Lower leg skin (tissue), 4 donors: ENCODE measurements at regions not wholly inside any gene's neighbourhood (a gene's known extent, or its start where the extent isn't known, plus 50 kb on each side); places are given as distances from the start of the nearest gene placed in this dataset.

ENCODE experiments used
- DNase-seq, 2 donors: peaks; one replicate each; pipeline ENCODE4 v3.0.0-alpha.2; 2019; ENCODE audit warnings: low spot score in 2 of 2
- H3K4me3 ChIP-seq: fragments of 200-600 bp; sonication (generic); 2 replicates; pipeline ENCODE4 v1.5.1; 2017; ENCODE audit warnings: mild to moderate bottlenecking, low read depth; ENCODE audit not compliant: poor library complexity, severe bottlenecking
- CTCF ChIP-seq, 3 donors: fragments of 450-650 bp; IDR thresholded peaks; one replicate each; pipeline ENCODE4 v1.5.1; 2016; ENCODE audit warnings: antibody characterized with exemption in 3 of 3, mild to moderate bottlenecking in 3 of 3, moderate library complexity in 2 of 3
- POLR2A ChIP-seq, 2 donors: fragments of 450-650 bp; IDR thresholded peaks; one replicate each; pipeline ENCODE4 v1.6.1; 2016 to 2017; ENCODE audit warnings: antibody characterized with exemption in 2 of 2, mild to moderate bottlenecking in 1 of 2, moderate library complexity in 1 of 2
- WGBS, 2 donors: methylation state at CpG; one replicate each; pipeline ENCODE4 v1.1.5; 2018; 5-methylcytosine and 5-hydroxymethylcytosine counted together
- intact Hi-C: fragments of 100-400 bp; cut with DNase I; formaldehyde crosslinking; loops from one replicate; pipeline ENCODE4 v1.15.0; 2023; ENCODE audit warnings: low total_unique reads

- DNase-seq, result no peak
- intact Hi-C loops, result no loop called here
- H3K4me3 ChIP-seq, result no peak overlapping the region
- WGBS, 2 donors, result 41 to 51% methylated on average over 2 of the region's 2 CpGs
- TF ChIP-seq CTCF (IDR thresholded peaks at IDR 0.05) (no peak), POLR2A (IDR thresholded peaks at IDR 0.05) (no peak)
These were observed 264.1 kb upstream of the SPRY2 start for GRCh38 chr13:80605011-80605410.

GRCh38 chr13:80604098-80604497 lies 263.2 kb upstream of the SPRY2 start:
- DNase-seq, result peak in 1 of 2 donors; percentile 21
- no peak overlapping the region for H3K4me3 ChIP-seq
- 66 to 69% methylated on average over 3 of the region's 3 CpGs for WGBS, 2 donors
- TF ChIP-seq CTCF (IDR thresholded peaks at IDR 0.05) (no peak), POLR2A (IDR thresholded peaks at IDR 0.05) (no peak)
- intact Hi-C loops, result no loop called here

- 41 to 46% methylated on average over 1 of the region's 1 CpG for WGBS, 2 donors
- intact Hi-C loops, result no loop called here
- TF ChIP-seq POLR2A (IDR thresholded peaks at IDR 0.05) (no peak), CTCF (IDR thresholded peaks at IDR 0.05) (no peak)
- no peak for DNase-seq
- H3K4me3 ChIP-seq, result no peak overlapping the region
These were observed 262.4 kb upstream of the SPRY2 start for GRCh38 chr13:80603351-80603750.

- intact Hi-C loops, result no loop called here
- no peak for TF ChIP-seq CTCF (IDR thresholded peaks at IDR 0.05)
- no peak for TF ChIP-seq POLR2A (IDR thresholded peaks at IDR 0.05)
- no peak for DNase-seq
- no peak overlapping the region for H3K4me3 ChIP-seq
These were observed 258.8 kb upstream of the SPRY2 start for GRCh38 chr13:80599765-80600164.

- TF ChIP-seq POLR2A (IDR thresholded peaks at IDR 0.05), result no peak
- no peak for TF ChIP-seq CTCF (IDR thresholded peaks at IDR 0.05)
- H3K4me3 ChIP-seq, result no peak overlapping the region
- intact Hi-C loops, result no loop called here
- 95 to 98% methylated on average over 3 of the region's 3 CpGs for WGBS, 2 donors
- DNase-seq, result no peak
These were observed 257.3 kb upstream of the SPRY2 start for GRCh38 chr13:80598189-80598588.

- intact Hi-C loops, result no loop called here
- H3K4me3 ChIP-seq, result no peak overlapping the region
- WGBS, 2 donors, result 91 to 95% methylated on average over 4 of the region's 4 CpGs
- no peak for TF ChIP-seq POLR2A (IDR thresholded peaks at IDR 0.05)
- TF ChIP-seq CTCF (IDR thresholded peaks at IDR 0.05), result no peak
- DNase-seq, result no peak
These were observed 251.2 kb upstream of the SPRY2 start for GRCh38 chr13:80591976-80592740.
